GM12878 (cell line): ENCODE measurements at regions not wholly inside any gene's neighbourhood (a gene's known extent, or its start where the extent isn't known, plus 50 kb on each side); places are given as distances from the start of the nearest gene placed in this dataset.

Source experiments
- ATAC-seq: fragments of 200-7000 bp; cut with Tn5 transposase; 3 replicates; pipeline ENCODE4 v1.9.1; 2020; ENCODE audit warnings: mild to moderate bottlenecking, moderate library complexity
- BruUV-seq: library from RNA; stranded (reverse); fragments of 400-500 nt; replicated peaks from 2 replicates; lab custom pipeline; 2021; lab: Mats Ljungman, UMichigan
- CTCF ChIA-PET: fragments of 300-600 bp; sonication (Branson Sonifier 250); formaldehyde crosslinking; extraction: SDS; loops from one replicate; lab custom pipeline; 2021; ENCODE audit warnings: inconsistent platforms; lab: Yijun Ruan, JAX
- POLR2A ChIA-PET: fragments of 350-600 bp; formaldehyde crosslinking; extraction: SDS; loops from one replicate; lab custom pipeline; 2021; ENCODE audit warnings: inconsistent platforms; lab: Charles Lee
- RAD21 ChIA-PET: fragments of 300-600 bp; sonication (Branson Sonifier 250); formaldehyde crosslinking; loops from one replicate; lab custom pipeline; 2023; ENCODE audit warnings: antibody characterized with exemption; ENCODE audit not compliant: unreplicated experiment; lab: Charles Lee
- SMC1A ChIA-PET: fragments of 300-600 bp; sonication (Branson Sonifier 250); formaldehyde crosslinking; loops from one replicate; lab custom pipeline; 2023; ENCODE audit not compliant: unreplicated experiment, uncharacterized antibody; lab: Charles Lee
- DNase-seq: peaks from one replicate; pipeline ENCODE4 v3.0.0-alpha.2; 2011; ENCODE audit warnings: low read depth, low spot score
- FAIRE-seq: peaks from 3 replicates; lab custom pipeline; 2011; peaks lifted over from hg19 to GRCh38; lab: Jason Lieb, UNC
- H2AFZ ChIP-seq: 2 replicates; pipeline ENCODE4 v1.6.0; 2011; ENCODE audit warnings: low read depth, low read length, control low read depth; ENCODE audit not compliant: control insufficient read depth
- H3K27ac ChIP-seq: 2 replicates; pipeline ENCODE4 v1.5.1; 2011; ENCODE audit warnings: control low read depth; ENCODE audit not compliant: control insufficient read depth, insufficient read depth
- H3K27me3 ChIP-seq, 2 experiments: replicated peaks in 1 of 2; 2 replicates each; pipeline versions ENCODE4 v1.6.0 to v1.6.1; 2011; ENCODE audit warnings: low read length in 1 of 2; ENCODE audit not compliant: control insufficient read depth in 2 of 2, insufficient read depth in 2 of 2
- H3K36me3 ChIP-seq, 2 experiments: 2 replicates each; pipeline ENCODE4 v1.5.1; 2011; ENCODE audit warnings: low read length in 1 of 2; ENCODE audit not compliant: control insufficient read depth in 2 of 2, insufficient read depth in 2 of 2
- H3K4me1 ChIP-seq: 2 replicates; pipeline ENCODE4 v1.6.1; 2011; ENCODE audit warnings: mild to moderate bottlenecking, low read length, moderate library complexity, mixed read lengths; ENCODE audit not compliant: control insufficient read depth, insufficient read depth
- H3K4me2 ChIP-seq: 2 replicates; pipeline ENCODE4 v1.6.0; 2011; ENCODE audit warnings: control low read depth; ENCODE audit not compliant: control insufficient read depth, insufficient read depth
- H3K4me3 ChIP-seq: fragments of 200-600 bp; sonication (generic); 2 replicates; pipeline ENCODE4 v1.5.1; 2016
- H3K79me2 ChIP-seq: 2 replicates; pipeline ENCODE4 v1.6.0; 2011; ENCODE audit warnings: low read length; ENCODE audit not compliant: control insufficient read depth, insufficient read depth
- H3K9ac ChIP-seq: 2 replicates; pipeline ENCODE4 v1.8.0; 2011; ENCODE audit warnings: low read length, control low read depth, mixed read lengths; ENCODE audit not compliant: control insufficient read depth, insufficient read depth
- H3K9me3 ChIP-seq: replicated peaks from 3 replicates; pipeline ENCODE4 v1.5.1; 2011; ENCODE audit warnings: mild to moderate bottlenecking, low read length; ENCODE audit not compliant: control insufficient read depth, insufficient read depth
- H4K20me1 ChIP-seq: 2 replicates; pipeline ENCODE4 v1.6.0; 2011; ENCODE audit not compliant: control insufficient read depth, insufficient read depth
- ATF7 ChIP-seq: fragments of 450-650 bp; IDR thresholded peaks from 2 replicates; pipeline ENCODE4 v1.6.1; 2016; ENCODE audit warnings: low read depth, mild to moderate bottlenecking
- CBFB ChIP-seq: IDR thresholded peaks from 2 replicates; pipeline ENCODE4 v1.6.1; 2016; ENCODE audit warnings: antibody characterized with exemption, low read depth
- KDM1A ChIP-seq: fragments of 200-600 bp; sonication (generic); IDR thresholded peaks from 2 replicates; pipeline ENCODE4 v1.6.1; 2016; ENCODE audit warnings: borderline replicate concordance
- MEF2B ChIP-seq: fragments of 450-650 bp; IDR thresholded peaks from 2 replicates; pipeline ENCODE4 v1.6.1; 2018; ENCODE audit warnings: mild to moderate bottlenecking, moderate library complexity; ENCODE audit not compliant: partially characterized antibody, poor library complexity, severe bottlenecking
- NRF1 ChIP-seq: conservative IDR thresholded peaks from 2 replicates; pipeline ENCODE4 v1.6.1; 2011; ENCODE audit warnings: mild to moderate bottlenecking, low read depth, low read length, improper control_type of control experiment
- WGBS: methylation state at CpG from one replicate; pipeline ENCODE4 v1.1.6; 2016; ENCODE audit warnings: low lambda C conversion rate; ENCODE audit not compliant: insufficient replicate concordance, insufficient coverage; ENCODE audit errors: missing lambda C conversion rate; 5-methylcytosine and 5-hydroxymethylcytosine counted together
- in situ Hi-C: fragments of 300-500 bp; cut with MboI; formaldehyde crosslinking; loops from 9 replicates; pipeline ENCODE4 v1.14.3; 2018; ENCODE audit warnings: mixed read lengths
- intact Hi-C: fragments of 100-400 bp; cut with micrococcal nuclease; formaldehyde crosslinking; loops from one replicate; pipeline ENCODE4 v1.14.2; 2022; ENCODE audit not compliant: unreplicated experiment
- TF ChIP-seq, protein P1 (sequence below): IDR thresholded peaks from 2 replicates; pipeline ENCODE4 v1.6.1; 2012; ENCODE audit warnings: improper control_type of control experiment, low read depth, low read length; ENCODE audit not compliant: insufficient replicate concordance
- TF ChIP-seq, protein P2 (sequence below): IDR thresholded peaks from 2 replicates; pipeline ENCODE4 v1.6.1; 2011; ENCODE audit warnings: mild to moderate bottlenecking, low read depth, low read length, moderate library complexity; ENCODE audit not compliant: insufficient replicate concordance
- TF ChIP-seq, protein P3 (sequence below): IDR thresholded peaks from 2 replicates; pipeline ENCODE4 v1.6.1; 2011; ENCODE audit warnings: low read depth, mild to moderate bottlenecking, low read length, moderate library complexity, borderline replicate concordance; ENCODE audit errors: extremely low read depth

DNA sequence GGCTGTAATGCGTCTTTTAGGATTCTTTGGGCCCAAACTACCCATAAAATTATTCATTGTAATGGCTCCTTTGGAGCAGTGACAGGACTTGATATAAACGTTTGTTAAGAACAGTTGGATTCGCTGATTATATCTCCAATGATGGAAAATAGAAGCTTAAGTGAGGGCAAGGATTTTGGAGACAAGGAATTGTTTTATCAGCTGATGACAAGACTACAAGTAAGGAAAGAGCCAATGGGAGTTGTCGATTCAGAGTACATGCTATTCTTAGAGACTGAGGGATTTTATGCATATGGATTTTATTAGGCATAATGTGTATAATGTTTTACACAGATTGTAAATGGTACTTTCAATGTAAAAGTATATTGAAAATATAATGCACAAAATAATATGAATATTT lies 425.5 kb upstream of the RIOK2 start:
- RAD21 ChIA-PET = no interaction called here
- in situ Hi-C loops (no loop called here), intact Hi-C loops (no loop called here)
- Histone ChIP-seq H3K4me3 (no peak overlapping the region), H4K20me1 (no peaks in the 10 kb centered on the region), H3K4me1 (no peaks in the 10 kb centered on the region), H2AFZ (no peak overlapping the region), H3K4me2 (no peak overlapping the region), H3K36me3 (no peaks in the 10 kb centered on the region), H3K79me2 (no peaks in the 10 kb centered on the region), H3K27me3 (no peaks in the 10 kb centered on the region), H3K9ac (no peak overlapping the region), H3K27ac (no peak overlapping the region), H3K9me3 (no peaks in the 10 kb centered on the region)
- SMC1A ChIA-PET = interaction anchor here (1.4 to 1.6 kb wide), 3 partner anchors 10 to 23 kb away, joined by 3 to 4 read pairs (median 3); no protein-coding TSS in a partner anchor
- DNase-seq = no peak
- 34% methylated on average over 4 of the region's 4 CpGs for WGBS
- no TSS peak for BruUV-seq
- POLR2A ChIA-PET = no interaction called here
- CTCF ChIA-PET = interaction anchor here (1.0 to 1.6 kb wide), 2 partner anchors 9 to 11 kb away, joined by 3 to 5 read pairs; no protein-coding TSS in a partner anchor
- ATAC-seq = no peak
- FAIRE-seq = no peak
- TF ChIP-seq, protein P1, sequence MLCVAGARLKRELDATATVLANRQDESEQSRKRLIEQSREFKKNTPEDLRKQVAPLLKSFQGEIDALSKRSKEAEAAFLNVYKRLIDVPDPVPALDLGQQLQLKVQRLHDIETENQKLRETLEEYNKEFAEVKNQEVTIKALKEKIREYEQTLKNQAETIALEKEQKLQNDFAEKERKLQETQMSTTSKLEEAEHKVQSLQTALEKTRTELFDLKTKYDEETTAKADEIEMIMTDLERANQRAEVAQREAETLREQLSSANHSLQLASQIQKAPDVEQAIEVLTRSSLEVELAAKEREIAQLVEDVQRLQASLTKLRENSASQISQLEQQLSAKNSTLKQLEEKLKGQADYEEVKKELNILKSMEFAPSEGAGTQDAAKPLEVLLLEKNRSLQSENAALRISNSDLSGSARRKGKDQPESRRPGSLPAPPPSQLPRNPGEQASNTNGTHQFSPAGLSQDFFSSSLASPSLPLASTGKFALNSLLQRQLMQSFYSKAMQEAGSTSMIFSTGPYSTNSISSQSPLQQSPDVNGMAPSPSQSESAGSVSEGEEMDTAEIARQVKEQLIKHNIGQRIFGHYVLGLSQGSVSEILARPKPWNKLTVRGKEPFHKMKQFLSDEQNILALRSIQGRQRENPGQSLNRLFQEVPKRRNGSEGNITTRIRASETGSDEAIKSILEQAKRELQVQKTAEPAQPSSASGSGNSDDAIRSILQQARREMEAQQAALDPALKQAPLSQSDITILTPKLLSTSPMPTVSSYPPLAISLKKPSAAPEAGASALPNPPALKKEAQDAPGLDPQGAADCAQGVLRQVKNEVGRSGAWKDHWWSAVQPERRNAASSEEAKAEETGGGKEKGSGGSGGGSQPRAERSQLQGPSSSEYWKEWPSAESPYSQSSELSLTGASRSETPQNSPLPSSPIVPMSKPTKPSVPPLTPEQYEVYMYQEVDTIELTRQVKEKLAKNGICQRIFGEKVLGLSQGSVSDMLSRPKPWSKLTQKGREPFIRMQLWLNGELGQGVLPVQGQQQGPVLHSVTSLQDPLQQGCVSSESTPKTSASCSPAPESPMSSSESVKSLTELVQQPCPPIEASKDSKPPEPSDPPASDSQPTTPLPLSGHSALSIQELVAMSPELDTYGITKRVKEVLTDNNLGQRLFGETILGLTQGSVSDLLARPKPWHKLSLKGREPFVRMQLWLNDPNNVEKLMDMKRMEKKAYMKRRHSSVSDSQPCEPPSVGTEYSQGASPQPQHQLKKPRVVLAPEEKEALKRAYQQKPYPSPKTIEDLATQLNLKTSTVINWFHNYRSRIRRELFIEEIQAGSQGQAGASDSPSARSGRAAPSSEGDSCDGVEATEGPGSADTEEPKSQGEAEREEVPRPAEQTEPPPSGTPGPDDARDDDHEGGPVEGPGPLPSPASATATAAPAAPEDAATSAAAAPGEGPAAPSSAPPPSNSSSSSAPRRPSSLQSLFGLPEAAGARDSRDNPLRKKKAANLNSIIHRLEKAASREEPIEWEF = no peak
- no peak for TF ChIP-seq NRF1
- TF ChIP-seq, protein P2, sequence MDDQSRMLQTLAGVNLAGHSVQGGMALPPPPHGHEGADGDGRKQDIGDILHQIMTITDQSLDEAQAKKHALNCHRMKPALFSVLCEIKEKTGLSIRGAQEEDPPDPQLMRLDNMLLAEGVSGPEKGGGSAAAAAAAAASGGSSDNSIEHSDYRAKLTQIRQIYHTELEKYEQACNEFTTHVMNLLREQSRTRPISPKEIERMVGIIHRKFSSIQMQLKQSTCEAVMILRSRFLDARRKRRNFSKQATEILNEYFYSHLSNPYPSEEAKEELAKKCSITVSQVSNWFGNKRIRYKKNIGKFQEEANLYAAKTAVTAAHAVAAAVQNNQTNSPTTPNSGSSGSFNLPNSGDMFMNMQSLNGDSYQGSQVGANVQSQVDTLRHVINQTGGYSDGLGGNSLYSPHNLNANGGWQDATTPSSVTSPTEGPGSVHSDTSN = no peak
- no peak for TF ChIP-seq KDM1A
- TF ChIP-seq, protein P3, sequence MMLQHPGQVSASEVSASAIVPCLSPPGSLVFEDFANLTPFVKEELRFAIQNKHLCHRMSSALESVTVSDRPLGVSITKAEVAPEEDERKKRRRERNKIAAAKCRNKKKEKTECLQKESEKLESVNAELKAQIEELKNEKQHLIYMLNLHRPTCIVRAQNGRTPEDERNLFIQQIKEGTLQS = no peak
- no peak for TF ChIP-seq ATF7
- no peak for TF ChIP-seq MEF2B
- no peak for TF ChIP-seq CBFB
